Left ventricle myocardium inferior (tissue), 1 donor: ENCODE measurements at regions not wholly inside any gene's neighbourhood (a gene's known extent, or its start where the extent isn't known, plus 50 kb on each side); places are given as distances from the start of the nearest gene placed in this dataset.
"Not testable (repeated sequence)": the region's sequence is repeated elsewhere in the genome, so short reads cannot be mapped to it uniquely, and the experiment has no call there.

ENCODE experiments used
- DNase-seq: peaks from one replicate; pipeline ENCODE4 v3.0.0-alpha.2; 2020
- H3K27ac ChIP-seq: fragments of 200-600 bp; replicated peaks from 2 replicates; pipeline ENCODE4 v1.8.0; 2021
- H3K27me3 ChIP-seq: fragments of 200-600 bp; 2 replicates; pipeline ENCODE4 v1.8.0; 2021; ENCODE audit warnings: low read depth
- H3K36me3 ChIP-seq: fragments of 200-600 bp; 2 replicates; pipeline ENCODE4 v1.8.0; 2021
- H3K4me1 ChIP-seq: fragments of 200-600 bp; 2 replicates; pipeline ENCODE4 v1.8.0; 2021
- H3K4me3 ChIP-seq: fragments of 200-600 bp; 2 replicates; pipeline ENCODE4 v1.8.0; 2021; ENCODE audit warnings: mild to moderate bottlenecking, moderate library complexity
- H3K9me3 ChIP-seq: fragments of 200-600 bp; replicated peaks from 2 replicates; pipeline ENCODE4 v1.8.0; 2021
- intact Hi-C: fragments of 100-400 bp; cut with micrococcal nuclease; formaldehyde crosslinking; loops from one replicate; pipeline ENCODE4 v1.11.0; 2022
- TF ChIP-seq, protein P1 (sequence below): fragments of 200-600 bp; IDR thresholded peaks from 2 replicates; pipeline ENCODE4 v1.8.0; 2021; ENCODE audit warnings: antibody characterized with exemption, mild to moderate bottlenecking, borderline replicate concordance
- donor health status: DM: no; HTN: yes; CAD: no; lungs with severe emphysema.

DNA sequence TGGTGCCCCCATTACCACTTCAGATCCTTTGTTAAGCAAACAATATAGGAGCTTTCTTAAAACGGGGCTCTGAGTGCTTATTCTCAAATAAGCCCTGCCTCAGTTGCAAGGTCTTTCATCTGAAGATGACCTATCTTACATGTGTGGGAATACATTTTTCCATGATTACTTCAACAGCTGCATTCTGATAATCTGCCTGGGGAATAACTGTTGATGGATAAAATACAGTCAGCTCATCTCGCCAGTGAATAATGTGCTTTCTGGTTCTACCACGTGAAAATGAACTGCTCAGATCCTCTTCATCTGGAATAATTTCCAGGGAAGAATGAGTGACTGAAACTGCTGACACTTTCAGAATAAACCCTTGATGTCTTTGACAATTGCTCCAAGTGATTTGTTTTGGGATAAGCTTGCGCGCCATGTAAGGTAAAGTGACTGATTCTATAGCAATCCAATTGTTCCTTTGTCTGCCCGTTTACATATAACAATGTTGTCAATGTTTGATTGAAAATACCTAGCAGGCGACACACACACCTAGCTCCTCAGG lies 161.3 kb downstream of the RTL9 start:
- TF ChIP-seq, protein P1, sequence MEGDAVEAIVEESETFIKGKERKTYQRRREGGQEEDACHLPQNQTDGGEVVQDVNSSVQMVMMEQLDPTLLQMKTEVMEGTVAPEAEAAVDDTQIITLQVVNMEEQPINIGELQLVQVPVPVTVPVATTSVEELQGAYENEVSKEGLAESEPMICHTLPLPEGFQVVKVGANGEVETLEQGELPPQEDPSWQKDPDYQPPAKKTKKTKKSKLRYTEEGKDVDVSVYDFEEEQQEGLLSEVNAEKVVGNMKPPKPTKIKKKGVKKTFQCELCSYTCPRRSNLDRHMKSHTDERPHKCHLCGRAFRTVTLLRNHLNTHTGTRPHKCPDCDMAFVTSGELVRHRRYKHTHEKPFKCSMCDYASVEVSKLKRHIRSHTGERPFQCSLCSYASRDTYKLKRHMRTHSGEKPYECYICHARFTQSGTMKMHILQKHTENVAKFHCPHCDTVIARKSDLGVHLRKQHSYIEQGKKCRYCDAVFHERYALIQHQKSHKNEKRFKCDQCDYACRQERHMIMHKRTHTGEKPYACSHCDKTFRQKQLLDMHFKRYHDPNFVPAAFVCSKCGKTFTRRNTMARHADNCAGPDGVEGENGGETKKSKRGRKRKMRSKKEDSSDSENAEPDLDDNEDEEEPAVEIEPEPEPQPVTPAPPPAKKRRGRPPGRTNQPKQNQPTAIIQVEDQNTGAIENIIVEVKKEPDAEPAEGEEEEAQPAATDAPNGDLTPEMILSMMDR: no peak
- Histone ChIP-seq H3K9me3 (no peaks in the 10 kb centered on the region), H3K4me3 (no peak overlapping the region), H3K36me3 (no peaks in the 10 kb centered on the region), H3K27ac (no peak overlapping the region), H3K4me1 (no peaks in the 10 kb centered on the region), H3K27me3 (no peaks in the 10 kb centered on the region)
- intact Hi-C loops: no loop called here
- no peak for DNase-seq

DNA sequence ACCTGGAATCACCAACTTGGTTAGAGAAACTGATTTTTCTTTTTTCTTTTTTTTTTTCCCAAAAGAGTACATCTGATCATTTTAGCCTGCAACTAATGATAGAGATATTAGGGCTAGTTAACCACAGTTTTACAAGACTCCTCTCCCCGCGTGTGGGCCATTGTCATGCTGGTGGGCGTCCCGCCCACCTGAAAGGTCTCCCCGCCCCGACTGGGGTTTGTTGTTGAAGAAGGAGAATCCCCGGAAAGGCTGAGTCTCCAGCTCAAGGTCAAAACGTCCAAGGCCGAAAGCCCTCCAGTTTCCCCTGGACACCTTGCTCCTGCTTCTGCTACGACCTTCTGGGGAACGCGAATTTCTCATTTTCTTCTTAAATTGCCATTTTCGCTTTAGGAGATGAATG lies 162.0 kb downstream of the RTL9 start:
- H3K4me1 ChIP-seq, H3K27me3 ChIP-seq, H3K4me3 ChIP-seq, H3K9me3 ChIP-seq, H3K36me3 ChIP-seq, intact Hi-C loops, DNase-seq, H3K27ac ChIP-seq: not testable (repeated sequence)

DNA sequence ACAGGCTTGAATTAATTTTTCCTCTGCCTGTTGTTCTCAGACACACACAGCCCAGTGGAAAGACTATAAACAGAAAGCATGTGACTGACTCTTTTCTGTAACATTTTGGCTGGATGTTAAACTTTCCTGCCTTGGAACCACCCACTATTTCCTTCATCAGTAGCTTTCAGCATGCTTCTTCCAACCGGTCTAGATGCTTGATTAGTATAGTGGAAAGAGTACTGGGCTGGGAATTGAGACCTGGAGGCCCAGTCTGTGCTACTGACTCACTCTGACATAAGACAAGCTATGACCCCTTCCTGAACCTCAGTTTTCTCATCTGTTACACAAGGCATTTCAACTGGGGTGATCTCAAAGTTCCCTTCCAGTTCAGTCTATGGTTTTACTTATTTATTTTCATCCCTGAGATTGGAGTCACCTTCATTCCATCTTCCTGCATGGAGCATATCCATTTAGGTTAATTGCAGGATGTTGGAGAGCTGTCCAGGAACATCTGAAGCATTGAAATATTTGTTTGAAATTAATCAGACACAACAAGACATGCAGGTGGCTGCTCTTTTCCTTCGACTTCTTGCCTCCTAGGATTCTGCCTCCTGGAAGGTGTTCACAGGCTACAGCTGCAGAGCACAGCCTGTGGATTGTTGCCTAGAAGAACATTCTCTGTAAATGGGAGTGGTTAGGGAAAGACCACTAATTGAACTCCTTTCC lies 173.4 kb downstream of the RTL9 start:
- H3K4me3 ChIP-seq: no peak overlapping the region
- intact Hi-C loops: no loop called here
- TF ChIP-seq, protein P1: no peak
- H3K27ac ChIP-seq: no peak overlapping the region
- no peaks in the 10 kb centered on the region for H3K9me3 ChIP-seq
- no peaks in the 10 kb centered on the region for H3K36me3 ChIP-seq
- H3K27me3 ChIP-seq: no peaks in the 10 kb centered on the region
- DNase-seq: no peak
- no peaks in the 10 kb centered on the region for H3K4me1 ChIP-seq

DNA sequence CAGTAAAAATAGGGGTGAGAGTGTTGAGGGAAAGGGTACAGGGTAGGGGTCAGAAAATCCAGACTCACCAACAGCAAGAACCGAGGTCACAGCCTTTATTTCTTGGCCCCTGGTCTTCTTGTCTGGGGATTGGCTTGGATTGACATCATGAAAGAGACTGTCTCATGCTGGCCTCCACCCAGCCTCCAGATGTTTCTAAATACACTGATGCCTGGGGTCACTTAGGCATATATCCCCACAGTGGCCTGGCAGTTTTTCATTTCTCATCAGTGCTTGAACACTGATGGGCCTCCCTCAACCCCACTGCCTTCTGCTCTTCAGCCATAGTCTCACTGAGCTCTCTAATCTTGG lies 173.9 kb downstream of the RTL9 start:
- Histone ChIP-seq H3K27ac (no peak overlapping the region), H3K4me1 (no peaks in the 10 kb centered on the region), H3K9me3 (no peaks in the 10 kb centered on the region), H3K27me3 (no peaks in the 10 kb centered on the region), H3K4me3 (no peak overlapping the region), H3K36me3 (no peaks in the 10 kb centered on the region)
- intact Hi-C loops: no loop called here
- no peak for DNase-seq
- TF ChIP-seq, protein P1: no peak

DNA sequence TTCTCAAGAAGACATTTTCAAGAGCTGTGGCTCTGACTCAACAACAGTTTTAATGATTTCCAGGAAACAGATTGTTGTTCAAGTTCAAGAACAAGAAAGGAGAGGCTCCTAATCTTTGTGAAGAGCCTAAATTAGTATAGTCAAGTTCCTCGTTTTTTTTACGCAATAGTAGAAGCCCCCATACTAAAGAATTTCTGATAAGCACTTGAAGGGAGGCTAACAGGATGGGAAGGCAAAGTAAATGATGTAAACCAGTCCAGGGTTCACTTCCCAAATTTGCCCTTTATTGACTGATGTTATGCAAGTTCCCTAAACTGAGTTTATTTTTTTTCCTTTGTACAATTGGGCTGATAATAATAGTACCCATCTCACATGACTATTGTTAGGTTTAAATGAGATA lies 178.2 kb downstream of the RTL9 start:
- intact Hi-C loops: no loop called here
- no peaks in the 10 kb centered on the region for H3K27me3 ChIP-seq
- H3K4me1 ChIP-seq: no peaks in the 10 kb centered on the region
- TF ChIP-seq, protein P1: no peak
- H3K4me3 ChIP-seq: no peak overlapping the region
- peaks cover 6% of the 10 kb centered on the region for H3K9me3 ChIP-seq
- no peaks in the 10 kb centered on the region for H3K36me3 ChIP-seq
- DNase-seq: no peak
- H3K27ac ChIP-seq: no peak overlapping the region

DNA sequence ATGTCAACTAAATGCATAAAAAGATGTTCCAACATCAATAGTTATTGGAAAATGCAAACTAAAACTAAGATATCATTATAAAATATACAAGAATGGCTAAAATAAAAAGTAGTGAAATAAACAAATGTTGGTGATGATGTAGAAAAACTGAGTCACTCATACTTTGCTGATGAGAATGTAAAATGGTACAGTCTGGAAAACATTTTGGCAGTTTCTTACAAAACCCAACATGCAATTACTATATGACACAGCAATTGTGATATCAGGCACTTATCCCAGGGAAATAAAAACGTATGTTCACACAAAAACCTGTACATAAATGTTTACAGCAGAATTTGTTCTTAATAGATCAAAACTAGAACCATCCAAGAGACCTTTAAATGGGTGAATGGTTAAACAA lies 182.6 kb downstream of the RTL9 start:
- DNase-seq: no peak
- H3K9me3 ChIP-seq: peaks cover 6% of the 10 kb centered on the region
- no peak overlapping the region for H3K4me3 ChIP-seq
- intact Hi-C loops: no loop called here
- no peaks in the 10 kb centered on the region for H3K36me3 ChIP-seq
- H3K27me3 ChIP-seq: no peaks in the 10 kb centered on the region
- no peaks in the 10 kb centered on the region for H3K4me1 ChIP-seq
- TF ChIP-seq, protein P1: no peak
- H3K27ac ChIP-seq: no peak overlapping the region

DNA sequence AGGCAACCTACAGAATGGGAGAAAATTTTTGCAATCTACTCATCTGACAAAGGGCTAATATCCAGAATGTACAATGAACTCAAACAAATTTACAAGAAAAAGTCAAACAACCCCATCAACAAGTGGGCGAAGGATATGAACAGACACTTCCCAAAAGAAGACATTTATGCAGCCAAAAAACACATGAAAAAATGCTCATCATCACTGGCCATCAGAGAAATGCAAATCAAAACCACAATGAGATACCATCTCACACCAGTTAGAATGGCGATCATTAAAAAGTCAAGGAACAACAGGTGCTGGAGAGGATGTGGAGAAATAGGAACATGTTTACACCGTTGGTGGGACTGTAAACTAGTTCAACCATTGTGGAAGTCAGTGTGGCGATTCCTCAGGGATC lies 192.2 kb downstream of the RTL9 start:
- H3K9me3 ChIP-seq, H3K27me3 ChIP-seq, H3K27ac ChIP-seq, intact Hi-C loops, H3K36me3 ChIP-seq, H3K4me1 ChIP-seq, DNase-seq, H3K4me3 ChIP-seq: not testable (repeated sequence)
